Fibroblast of pulmonary artery (primary cell): ENCODE measurements at regions not wholly inside any gene's neighbourhood (a gene's known extent, or its start where the extent isn't known, plus 50 kb on each side); places are given as distances from the start of the nearest gene placed in this dataset.

Experiments used
- DNase-seq: peaks from one replicate; pipeline ENCODE4 v3.0.0-alpha.2; 2010; ENCODE audit warnings: low read depth
- H3K4me3 ChIP-seq: replicated peaks from 2 replicates; pipeline ENCODE4 v1.5.1; 2011; ENCODE audit warnings: low read depth, mild to moderate bottlenecking, control low read depth, low read length, moderate library complexity
- TF ChIP-seq, protein P1 (sequence below): IDR thresholded peaks from 2 replicates; pipeline ENCODE4 v1.5.1; 2011; ENCODE audit warnings: mild to moderate bottlenecking, control low read depth, low read length, inconsistent platforms; ENCODE audit errors: missing control alignments

DNA sequence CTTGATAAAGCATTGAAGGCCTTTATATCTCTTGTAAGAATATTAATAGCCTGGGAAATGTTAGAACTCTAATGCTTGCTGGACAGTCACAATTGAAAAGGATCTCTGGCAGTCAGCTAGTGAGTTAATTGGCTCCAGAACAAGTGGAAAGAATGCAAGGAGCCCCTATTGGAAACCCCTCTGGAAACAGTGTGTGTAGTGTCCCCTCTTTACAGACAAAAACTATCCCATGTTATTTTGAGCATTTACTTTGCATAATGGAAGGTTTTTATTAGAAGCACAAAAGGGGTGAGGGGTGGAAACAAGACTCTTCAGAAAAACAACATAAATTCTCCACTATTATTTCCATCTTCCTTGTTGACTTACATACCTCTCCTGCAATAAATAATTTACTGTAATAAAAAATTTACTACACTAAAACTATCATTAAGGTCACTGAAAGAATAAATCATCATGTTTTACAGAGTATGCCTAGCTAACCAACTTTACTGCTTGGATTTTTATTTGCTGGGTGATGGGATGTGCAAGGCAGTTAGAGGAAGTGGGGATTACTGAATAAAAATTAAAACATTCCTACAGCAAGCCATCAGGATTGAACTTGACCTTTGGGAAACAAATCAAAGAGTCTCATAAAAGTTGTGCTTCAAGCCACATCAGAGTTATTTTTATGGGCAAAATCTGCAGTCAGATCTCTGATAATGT lies 610.4 kb downstream of the TBC1D4 start:
- TF ChIP-seq, protein P1, sequence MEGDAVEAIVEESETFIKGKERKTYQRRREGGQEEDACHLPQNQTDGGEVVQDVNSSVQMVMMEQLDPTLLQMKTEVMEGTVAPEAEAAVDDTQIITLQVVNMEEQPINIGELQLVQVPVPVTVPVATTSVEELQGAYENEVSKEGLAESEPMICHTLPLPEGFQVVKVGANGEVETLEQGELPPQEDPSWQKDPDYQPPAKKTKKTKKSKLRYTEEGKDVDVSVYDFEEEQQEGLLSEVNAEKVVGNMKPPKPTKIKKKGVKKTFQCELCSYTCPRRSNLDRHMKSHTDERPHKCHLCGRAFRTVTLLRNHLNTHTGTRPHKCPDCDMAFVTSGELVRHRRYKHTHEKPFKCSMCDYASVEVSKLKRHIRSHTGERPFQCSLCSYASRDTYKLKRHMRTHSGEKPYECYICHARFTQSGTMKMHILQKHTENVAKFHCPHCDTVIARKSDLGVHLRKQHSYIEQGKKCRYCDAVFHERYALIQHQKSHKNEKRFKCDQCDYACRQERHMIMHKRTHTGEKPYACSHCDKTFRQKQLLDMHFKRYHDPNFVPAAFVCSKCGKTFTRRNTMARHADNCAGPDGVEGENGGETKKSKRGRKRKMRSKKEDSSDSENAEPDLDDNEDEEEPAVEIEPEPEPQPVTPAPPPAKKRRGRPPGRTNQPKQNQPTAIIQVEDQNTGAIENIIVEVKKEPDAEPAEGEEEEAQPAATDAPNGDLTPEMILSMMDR, result no peak
- no peak for DNase-seq
- H3K4me3 ChIP-seq, result no peak overlapping the region

DNA sequence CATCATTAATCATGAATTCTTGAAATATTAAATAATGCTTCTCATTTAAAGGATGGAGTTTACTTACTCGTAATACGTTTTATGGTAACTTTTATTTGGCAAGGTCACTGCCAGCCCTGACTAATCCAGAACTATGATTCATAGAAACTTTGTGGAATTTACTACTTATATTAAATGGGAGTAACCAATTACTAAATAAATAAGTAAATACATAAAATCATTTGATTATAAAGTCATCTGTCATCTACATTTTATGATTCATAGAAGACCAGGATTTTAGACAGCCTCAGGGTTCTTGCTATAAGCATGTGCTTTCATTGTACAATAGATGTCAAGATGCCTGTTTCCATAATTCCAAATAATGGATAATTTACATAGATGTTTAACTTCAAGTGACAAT lies 611.1 kb downstream of the TBC1D4 start:
- no peak overlapping the region for H3K4me3 ChIP-seq
- TF ChIP-seq, protein P1, result no peak
- peak; percentile 39 for DNase-seq

DNA sequence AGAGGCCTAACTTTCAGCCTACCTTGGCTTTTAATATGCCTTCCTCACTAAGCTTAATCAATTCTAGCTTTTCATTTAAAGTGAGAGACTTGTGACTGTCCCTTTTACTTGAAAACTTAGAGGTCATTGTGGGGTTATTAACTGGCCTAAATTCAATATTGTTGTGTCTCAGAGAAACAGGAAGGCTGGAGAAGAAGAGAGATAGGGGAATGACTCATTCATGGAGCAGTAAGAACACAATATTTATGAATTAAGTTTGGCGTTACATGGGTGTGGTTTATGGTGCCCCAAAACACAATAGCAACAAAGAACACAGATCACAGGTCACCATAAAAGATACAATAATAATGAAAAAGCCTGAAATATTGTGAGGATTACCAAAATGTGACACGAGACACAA lies 612.1 kb downstream of the TBC1D4 start:
- DNase-seq, result peak; percentile 75
- TF ChIP-seq, protein P1, result no peak

DNA sequence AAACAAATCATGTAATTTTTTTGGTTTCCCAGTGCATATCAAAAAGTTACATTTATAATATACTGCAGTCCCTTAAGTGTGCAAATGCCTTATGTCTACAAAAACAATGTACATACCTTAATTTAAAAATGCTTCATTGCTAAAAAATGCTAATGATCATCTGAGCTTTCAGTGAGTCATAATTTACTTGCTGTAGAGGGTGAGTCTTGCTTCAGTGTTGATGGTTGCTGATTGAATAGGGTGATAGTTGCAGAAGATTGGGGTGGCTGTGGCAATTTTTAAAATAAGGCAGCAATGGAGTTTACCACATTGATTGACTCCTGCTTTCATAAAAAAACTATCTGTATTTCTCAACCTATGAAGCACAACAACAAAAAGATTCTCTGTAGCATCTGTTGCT lies 613.9 kb downstream of the TBC1D4 start:
- TF ChIP-seq, protein P1, result no peak
- H3K4me3 ChIP-seq, result no peak overlapping the region
- DNase-seq, result no peak

More for the DNA sequence above, 612.1 kb downstream of the TBC1D4 start:
- H3K4me3 ChIP-seq, result no peak overlapping the region

DNA sequence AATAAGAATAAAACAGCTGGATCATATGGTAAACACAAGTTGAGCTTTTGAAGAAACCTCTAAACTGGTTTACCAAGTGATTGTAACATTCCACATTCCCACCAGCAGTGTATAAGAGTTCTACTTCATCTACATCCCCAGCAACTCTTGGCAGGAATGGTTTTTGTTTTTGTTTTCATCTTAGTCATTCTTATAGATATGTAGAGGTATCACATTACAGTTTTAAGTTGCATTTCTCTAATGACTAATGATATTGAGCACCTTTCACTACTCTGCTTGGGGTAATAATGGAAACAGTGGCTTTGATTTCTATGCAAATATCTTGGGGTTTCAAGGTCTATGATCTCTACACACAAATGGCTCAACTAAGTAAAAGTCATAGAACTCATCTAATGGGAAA lies 614.5 kb downstream of the TBC1D4 start:
- TF ChIP-seq, protein P1, result no peak
- DNase-seq, result peak; percentile 58
- H3K4me3 ChIP-seq, result no peak overlapping the region

DNA sequence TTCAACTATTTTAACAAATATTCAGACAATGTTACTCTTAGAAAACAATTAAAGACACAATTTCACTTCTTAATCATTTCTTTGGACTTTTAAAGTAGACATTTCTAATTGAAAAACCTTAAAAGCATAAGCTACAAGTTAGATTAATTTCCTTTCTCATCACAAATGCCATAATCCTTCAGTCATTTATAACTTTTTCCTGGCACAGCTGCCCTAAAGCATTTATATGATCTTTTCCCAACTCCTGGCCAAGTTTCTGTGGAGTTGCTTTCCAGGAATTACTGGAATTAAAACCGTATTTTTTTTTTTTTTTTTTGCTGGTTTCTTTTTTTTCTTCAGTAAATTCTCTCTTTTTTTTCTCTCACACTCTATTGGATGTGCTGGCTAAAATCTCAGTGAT lies 615.9 kb downstream of the TBC1D4 start:
- H3K4me3 ChIP-seq, result no peak overlapping the region
- TF ChIP-seq, protein P1, result no peak
- DNase-seq, result peak; percentile 12

DNA sequence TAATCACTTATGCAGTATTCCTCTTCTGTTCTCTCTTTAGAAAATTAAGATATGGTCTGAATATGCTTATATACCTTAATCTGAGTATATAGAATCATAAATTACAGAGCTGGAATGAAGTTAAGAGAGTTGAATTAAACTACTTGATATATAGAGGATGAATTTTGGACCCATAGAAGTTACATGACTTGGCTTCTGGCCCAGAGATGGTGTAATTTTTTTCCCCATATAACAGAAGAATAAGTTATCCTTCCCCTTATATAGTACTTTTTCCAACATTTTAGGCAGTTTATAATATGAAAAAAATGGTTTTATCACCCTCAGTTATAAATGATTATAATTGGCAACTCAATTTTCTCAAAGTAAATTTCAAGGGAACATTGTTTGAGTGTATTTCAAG lies 616.3 kb downstream of the TBC1D4 start:
- peak; percentile 10 for DNase-seq
- TF ChIP-seq, protein P1, result no peak
- H3K4me3 ChIP-seq, result no peak overlapping the region
